ENCODE measurements at regions not wholly inside any gene's neighbourhood (a gene's known extent, or its start where the extent isn't known, plus 50 kb on each side); places are given as distances from the start of the nearest gene placed in this dataset.

DNA sequence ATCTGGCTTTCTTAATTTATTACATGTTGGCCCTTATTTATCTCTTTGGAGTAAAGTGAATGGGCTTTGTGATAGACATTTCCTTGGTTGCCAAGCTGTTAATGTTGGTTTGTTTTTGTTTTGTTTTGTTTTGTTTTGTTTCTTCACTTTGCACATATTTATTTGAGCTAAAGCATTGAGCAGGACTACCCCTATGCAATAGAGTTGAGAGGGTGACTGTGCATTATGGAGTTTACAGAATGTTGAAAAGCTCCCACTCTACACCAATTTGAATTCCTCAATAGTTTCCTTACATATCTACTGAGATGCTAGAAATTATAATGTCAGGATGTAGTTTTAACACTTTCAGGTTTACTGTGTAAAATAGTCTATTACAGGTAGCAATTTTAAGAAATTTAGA, 462.8 kb upstream of the CBLB start:
- TF ChIP-seq YY1 (IDR thresholded peaks at IDR 0.05; ENCODE audit: insufficient read depth, insufficient read length) (no peak), ZNF274 (IDR thresholded peaks at IDR 0.05; ENCODE audit: low read depth, low read length) (no peak)
